ENCODE measurements at regions not wholly inside any gene's neighbourhood (a gene's known extent, or its start where the extent isn't known, plus 50 kb on each side); places are given as distances from the start of the nearest gene placed in this dataset.

GRCh38 chr3:64922213-64922612, 234.4 kb upstream of the ADAMTS9 start:
- TF ChIP-seq CTCF (IDR thresholded peaks at IDR 0.05; ENCODE audit: insufficient read depth, low read length, missing control alignments): no peak
- no peak overlapping the region for H3K4me3 ChIP-seq (ENCODE audit: low read depth, low read length)
- ChIA-PET POLR2A (no interaction called here), CTCF (no interaction called here)
- no peak for DNase-seq (ENCODE audit: low read depth, low spot score)

- TF ChIP-seq CTCF (IDR thresholded peaks at IDR 0.05; ENCODE audit: insufficient read depth, low read length, missing control alignments): no peak
- no peak overlapping the region for H3K4me3 ChIP-seq (ENCODE audit: low read depth, low read length)
- no peak for DNase-seq (ENCODE audit: low read depth, low spot score)
- ChIA-PET POLR2A (no interaction called here), CTCF (no interaction called here)
Measured at GRCh38 chr3:64921281-64922065, 233.7 kb upstream of the ADAMTS9 start.

GRCh38 chr3:64919934-64920333, 232.1 kb upstream of the ADAMTS9 start:
- DNase-seq (ENCODE audit: low read depth, low spot score): no peak
- no peak overlapping the region for H3K4me3 ChIP-seq (ENCODE audit: low read depth, low read length)
- CTCF ChIA-PET: no interaction called here
- POLR2A ChIA-PET: no interaction called here
- TF ChIP-seq CTCF (IDR thresholded peaks at IDR 0.05; ENCODE audit: insufficient read depth, low read length, missing control alignments): no peak

- no peak overlapping the region for H3K4me3 ChIP-seq (ENCODE audit: low read depth, low read length)
- DNase-seq (ENCODE audit: low read depth, low spot score): no peak
- POLR2A ChIA-PET: no interaction called here
- CTCF ChIA-PET: no interaction called here
- no peak for TF ChIP-seq CTCF (IDR thresholded peaks at IDR 0.05; ENCODE audit: insufficient read depth, low read length, missing control alignments)
Measured at GRCh38 chr3:64918989-64919388, 231.2 kb upstream of the ADAMTS9 start.

GRCh38 chr3:64917914-64918453, 230.2 kb upstream of the ADAMTS9 start:
- no peak for TF ChIP-seq CTCF (IDR thresholded peaks at IDR 0.05; ENCODE audit: insufficient read depth, low read length, missing control alignments)
- CTCF ChIA-PET: no interaction called here
- H3K4me3 ChIP-seq (ENCODE audit: low read depth, low read length): no peak overlapping the region
- DNase-seq (ENCODE audit: low read depth, low spot score): no peak
- POLR2A ChIA-PET: no interaction called here

GRCh38 chr3:64916937-64917336, 229.1 kb upstream of the ADAMTS9 start:
- no peak for DNase-seq (ENCODE audit: low read depth, low spot score)
- ChIA-PET CTCF (no interaction called here), POLR2A (no interaction called here)
- no peak overlapping the region for H3K4me3 ChIP-seq (ENCODE audit: low read depth, low read length)
- TF ChIP-seq CTCF (IDR thresholded peaks at IDR 0.05; ENCODE audit: insufficient read depth, low read length, missing control alignments): no peak

All from AG04449 (cell line).